Fibroblast of the aortic adventitia (primary cell): ENCODE measurements at regions not wholly inside any gene's neighbourhood (a gene's known extent, or its start where the extent isn't known, plus 50 kb on each side); places are given as distances from the start of the nearest gene placed in this dataset.

ENCODE experiments used
- DNase-seq: peaks from one replicate; pipeline ENCODE4 v3.0.0-alpha.2; 2010; ENCODE audit warnings: low read depth
- H3K4me3 ChIP-seq: 2 replicates; pipeline ENCODE4 v1.5.1; 2011; ENCODE audit warnings: low read depth, mild to moderate bottlenecking, control low read depth, low read length, moderate library complexity
- TF ChIP-seq, protein P1 (sequence below): IDR thresholded peaks from 2 replicates; pipeline ENCODE4 v1.5.1; 2011; ENCODE audit warnings: mild to moderate bottlenecking, low read length, control low read depth, inconsistent platforms; ENCODE audit not compliant: insufficient read depth

DNA sequence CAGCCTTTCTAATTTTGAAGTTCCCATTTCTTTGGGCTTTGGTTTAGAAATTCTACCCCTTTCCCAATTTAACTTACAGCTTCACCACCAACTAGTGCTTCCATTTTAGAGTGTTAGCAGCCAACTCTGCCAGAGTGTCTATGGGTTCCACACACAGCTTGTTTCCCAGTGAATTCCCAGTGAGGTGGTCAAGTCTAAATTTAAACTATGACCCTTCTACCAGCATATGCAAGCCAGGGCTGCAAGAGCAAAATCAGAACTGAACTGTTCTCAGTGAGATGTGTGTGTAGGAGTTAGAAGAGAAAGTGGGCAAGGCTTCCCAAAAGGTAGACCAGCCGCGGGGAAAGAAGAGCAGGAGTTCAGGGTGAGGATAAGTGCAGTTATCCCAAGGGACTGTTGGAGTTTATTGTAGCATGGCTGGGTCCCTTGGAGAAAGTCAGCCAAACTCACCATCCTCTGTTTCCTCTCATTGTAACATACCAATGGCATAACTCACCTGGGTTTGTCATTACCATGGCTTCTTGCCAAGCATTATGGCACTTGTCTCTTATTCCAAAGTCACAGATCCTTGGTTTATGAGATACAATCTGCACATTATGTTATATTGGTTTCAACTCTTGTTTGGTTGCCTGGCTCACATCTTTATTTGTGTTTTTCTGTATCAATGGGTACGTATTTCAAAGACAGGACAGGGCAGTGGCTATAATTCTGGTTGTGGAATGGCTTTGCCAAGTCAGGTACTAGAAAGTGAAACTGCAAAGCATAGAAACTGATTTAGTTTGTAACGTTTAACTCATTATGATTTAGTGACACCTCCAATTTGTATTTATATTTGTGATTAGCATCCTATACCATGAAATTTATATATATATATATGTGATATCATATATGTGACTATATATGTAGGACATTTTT lies 130.2 kb upstream of the UMPS start:
- no peak for DNase-seq

DNA sequence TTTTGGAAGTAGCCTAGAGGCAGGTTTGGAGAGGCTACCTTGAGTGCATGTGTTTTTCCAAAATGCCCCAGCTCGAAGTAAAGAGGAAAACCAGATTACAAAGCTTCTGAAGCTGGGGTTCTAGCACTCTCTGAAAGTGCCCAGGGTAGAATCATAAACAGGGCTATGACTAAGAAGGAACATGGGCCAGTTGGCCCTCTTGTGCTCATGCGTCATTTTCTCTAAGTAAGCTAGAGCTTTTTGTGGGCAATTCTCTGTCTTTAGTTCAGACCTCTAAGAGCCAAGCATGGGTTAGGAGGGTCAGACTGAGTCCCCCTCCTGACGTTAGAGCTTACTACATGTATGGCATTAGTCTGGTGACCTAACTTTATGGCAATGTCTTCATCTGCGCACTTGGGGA lies 129.5 kb upstream of the UMPS start:
- no peak for DNase-seq
- H3K4me3 ChIP-seq = no peak overlapping the region
- TF ChIP-seq, protein P1, sequence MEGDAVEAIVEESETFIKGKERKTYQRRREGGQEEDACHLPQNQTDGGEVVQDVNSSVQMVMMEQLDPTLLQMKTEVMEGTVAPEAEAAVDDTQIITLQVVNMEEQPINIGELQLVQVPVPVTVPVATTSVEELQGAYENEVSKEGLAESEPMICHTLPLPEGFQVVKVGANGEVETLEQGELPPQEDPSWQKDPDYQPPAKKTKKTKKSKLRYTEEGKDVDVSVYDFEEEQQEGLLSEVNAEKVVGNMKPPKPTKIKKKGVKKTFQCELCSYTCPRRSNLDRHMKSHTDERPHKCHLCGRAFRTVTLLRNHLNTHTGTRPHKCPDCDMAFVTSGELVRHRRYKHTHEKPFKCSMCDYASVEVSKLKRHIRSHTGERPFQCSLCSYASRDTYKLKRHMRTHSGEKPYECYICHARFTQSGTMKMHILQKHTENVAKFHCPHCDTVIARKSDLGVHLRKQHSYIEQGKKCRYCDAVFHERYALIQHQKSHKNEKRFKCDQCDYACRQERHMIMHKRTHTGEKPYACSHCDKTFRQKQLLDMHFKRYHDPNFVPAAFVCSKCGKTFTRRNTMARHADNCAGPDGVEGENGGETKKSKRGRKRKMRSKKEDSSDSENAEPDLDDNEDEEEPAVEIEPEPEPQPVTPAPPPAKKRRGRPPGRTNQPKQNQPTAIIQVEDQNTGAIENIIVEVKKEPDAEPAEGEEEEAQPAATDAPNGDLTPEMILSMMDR = no peak

More for the DNA sequence above, 130.2 kb upstream of the UMPS start:
- TF ChIP-seq, protein P1 = no peak
- H3K4me3 ChIP-seq = no peak overlapping the region

DNA sequence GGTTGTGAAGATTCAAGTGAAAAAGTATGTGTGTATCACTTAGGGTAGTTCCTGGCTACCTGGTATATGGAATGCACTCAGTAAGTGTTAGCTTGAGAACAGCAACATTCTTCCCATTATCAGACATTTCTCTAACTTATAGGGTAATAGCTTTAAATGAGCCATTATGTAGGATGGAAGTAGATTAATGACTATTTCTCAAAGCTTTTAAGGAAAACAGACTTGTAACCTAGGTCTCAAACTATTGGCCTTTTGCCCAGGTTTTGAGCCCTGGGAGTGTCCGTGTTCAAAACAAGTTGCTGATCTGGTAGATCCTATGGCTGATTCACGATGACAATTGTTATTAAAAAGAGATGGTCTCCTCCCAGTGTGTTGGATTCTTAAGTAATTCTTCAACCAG lies 129.1 kb upstream of the UMPS start:
- no peak for DNase-seq
- H3K4me3 ChIP-seq = no peak overlapping the region
- TF ChIP-seq, protein P1 = no peak

DNA sequence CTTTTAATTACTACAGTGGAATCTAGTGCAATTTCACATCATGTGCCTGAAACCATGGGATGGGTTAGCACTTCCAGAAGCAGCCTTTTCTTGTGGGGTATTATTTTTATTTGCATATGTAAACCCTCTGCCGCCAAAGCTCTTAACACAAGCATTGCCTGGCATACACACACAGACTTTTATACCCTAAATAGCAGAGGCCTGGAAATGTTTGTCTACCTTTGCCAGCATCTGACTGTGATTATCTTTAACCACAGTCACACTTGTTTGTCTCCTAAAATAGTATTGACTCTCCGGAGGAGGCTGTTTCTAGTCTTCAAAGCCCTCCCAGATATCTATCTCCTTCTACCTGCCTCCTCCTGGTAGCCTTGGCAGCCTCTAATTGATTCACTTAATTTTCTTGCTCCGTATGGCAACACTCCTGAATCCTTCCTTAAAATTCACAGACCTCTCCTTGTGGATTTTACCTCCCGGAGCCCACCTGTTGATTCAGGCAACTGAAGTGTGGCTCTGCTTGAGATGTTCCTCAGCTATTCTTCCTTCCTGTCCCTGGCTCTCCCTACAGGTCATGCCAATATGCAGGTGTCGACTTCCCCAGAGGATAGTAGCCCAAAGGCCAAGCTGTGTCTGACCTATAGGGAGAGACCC lies 127.1 kb upstream of the UMPS start:
- DNase-seq = no peak
- TF ChIP-seq, protein P1 = no peak
- H3K4me3 ChIP-seq = no peak overlapping the region

DNA sequence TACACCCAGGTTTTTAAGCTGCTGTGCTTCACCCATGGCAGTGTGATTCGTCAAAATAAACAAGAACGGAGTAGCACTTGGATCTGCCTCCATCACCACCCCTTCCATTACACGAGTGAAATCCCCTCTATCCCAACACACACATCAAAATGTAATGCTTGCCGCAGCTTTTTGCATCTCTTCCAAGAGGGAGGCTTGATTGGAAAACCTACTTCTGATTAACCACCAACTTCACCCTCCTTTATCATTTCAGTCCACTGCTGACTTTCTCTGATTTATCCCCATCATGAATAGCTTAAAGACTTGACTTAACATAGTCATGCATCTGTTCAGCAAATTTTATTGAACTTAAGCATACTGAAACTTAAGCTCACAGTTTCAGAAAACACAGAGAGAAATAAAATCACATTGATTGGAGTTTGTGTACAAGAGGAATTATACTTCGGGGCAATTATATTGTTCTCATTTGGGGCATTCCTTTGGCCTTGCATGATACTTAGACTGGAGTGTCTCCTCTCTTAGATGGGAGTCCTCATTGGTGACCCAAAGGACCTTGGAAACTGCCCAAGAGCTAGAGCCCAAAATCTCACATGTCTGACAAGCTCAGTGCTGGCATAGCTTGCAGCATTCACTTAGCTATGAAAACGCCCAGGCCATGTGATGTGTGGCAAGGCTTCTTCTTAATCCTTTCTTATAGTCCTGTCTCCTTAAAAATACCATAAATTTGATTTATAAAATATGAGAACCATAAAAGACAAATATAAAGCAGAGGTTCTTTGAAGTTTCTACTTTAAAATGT lies 124.3 kb upstream of the UMPS start:
- no peak overlapping the region for H3K4me3 ChIP-seq
- TF ChIP-seq, protein P1 = no peak
- DNase-seq = no peak

DNA sequence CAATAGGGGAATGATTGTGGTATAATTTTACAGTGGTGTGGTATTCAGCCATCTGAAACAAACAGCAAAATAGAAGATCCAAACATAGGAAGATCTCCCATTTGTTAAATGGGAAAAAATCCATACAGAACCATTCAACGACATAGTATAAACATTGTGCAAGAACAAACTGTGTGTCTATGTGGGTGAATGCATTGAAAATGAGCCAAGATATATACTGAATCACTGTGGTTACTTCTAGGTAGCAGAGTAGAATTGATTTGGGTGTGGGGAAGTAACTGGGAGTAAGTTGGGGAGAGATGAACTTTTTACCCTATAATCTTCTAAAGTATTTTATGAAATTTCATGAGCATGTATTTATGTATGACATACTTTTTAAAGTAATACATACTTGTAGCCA lies 123.1 kb upstream of the UMPS start:
- DNase-seq = peak; percentile 65
- TF ChIP-seq, protein P1 = no peak
- no peak overlapping the region for H3K4me3 ChIP-seq
